GM21737 (cell line): ENCODE measurements at regions not wholly inside any gene's neighbourhood (a gene's known extent, or its start where the extent isn't known, plus 50 kb on each side); places are given as distances from the start of the nearest gene placed in this dataset.

Experiments used
- ATAC-seq: cut with Tn5 transposase; IDR thresholded peaks from one replicate; pipeline ENCODE4 v1.9.1; 2021; ENCODE audit warnings: mild to moderate bottlenecking, moderate library complexity; ENCODE audit not compliant: unreplicated experiment

DNA sequence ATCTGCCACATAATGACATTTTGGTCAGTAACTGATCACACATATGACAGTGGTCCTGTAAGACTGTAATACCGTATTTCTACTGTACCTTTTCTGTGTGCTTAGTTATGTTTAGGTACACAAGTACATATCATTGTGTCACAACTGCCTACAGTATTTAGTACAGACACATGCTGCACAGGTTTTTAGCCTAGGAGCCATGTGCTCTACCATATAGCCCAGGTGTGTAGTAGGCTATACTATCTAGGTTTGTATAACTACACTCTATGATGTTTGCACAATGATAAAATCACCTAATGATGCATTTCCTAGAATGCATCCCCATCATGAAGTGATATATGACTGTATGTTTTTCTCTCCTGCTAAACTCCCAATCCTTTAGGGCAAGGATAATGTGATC lies 61.2 kb upstream of the MIR17HG start:
- no peak for ATAC-seq

DNA sequence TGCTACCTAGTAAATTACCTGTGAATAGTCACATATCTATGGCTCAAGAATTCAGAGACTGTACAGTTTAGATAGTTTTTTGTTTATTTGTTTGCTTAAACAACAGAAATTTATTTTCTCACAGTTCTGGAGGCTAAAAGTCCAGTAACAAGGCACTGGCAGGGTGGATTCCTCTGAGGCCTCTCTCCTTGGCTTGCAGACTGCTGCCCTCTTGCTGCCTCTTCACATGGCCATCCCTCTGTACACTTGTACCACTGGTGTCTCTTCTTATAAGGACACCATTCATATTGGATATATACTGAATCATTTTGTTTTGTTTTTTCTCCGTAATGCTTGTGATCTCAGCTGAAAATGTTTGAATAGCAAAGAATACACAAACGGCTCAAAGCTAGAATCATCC lies 56.4 kb upstream of the MIR17HG start:
- no peak for ATAC-seq

DNA sequence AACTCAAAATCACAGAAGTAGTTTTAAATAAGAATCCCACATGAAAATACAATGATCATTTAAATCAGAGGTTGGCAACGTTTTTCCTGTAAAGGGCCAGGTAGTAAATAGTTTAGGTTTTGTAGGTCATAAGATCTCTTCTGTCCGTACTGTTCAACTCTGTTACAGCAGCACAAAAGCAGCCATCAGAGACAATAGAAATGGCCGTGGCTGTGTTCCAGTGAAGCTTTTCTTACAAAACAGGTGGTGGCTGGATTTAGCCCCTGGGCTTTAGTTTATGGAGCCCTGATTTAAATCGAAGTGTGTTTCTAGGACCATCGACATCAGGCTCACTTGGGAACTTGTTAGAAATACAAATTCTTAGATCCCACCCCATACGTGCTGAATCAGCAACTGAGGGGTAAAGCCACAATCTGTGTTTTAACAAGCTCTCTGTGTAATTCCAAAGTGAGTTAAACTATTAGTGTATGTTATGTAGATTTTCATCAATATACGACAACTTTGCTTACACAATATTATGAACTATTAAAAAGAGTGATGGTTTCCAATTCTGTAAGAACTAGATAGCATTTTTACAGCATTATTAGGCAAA lies 54.8 kb upstream of the MIR17HG start:
- no peak for ATAC-seq

DNA sequence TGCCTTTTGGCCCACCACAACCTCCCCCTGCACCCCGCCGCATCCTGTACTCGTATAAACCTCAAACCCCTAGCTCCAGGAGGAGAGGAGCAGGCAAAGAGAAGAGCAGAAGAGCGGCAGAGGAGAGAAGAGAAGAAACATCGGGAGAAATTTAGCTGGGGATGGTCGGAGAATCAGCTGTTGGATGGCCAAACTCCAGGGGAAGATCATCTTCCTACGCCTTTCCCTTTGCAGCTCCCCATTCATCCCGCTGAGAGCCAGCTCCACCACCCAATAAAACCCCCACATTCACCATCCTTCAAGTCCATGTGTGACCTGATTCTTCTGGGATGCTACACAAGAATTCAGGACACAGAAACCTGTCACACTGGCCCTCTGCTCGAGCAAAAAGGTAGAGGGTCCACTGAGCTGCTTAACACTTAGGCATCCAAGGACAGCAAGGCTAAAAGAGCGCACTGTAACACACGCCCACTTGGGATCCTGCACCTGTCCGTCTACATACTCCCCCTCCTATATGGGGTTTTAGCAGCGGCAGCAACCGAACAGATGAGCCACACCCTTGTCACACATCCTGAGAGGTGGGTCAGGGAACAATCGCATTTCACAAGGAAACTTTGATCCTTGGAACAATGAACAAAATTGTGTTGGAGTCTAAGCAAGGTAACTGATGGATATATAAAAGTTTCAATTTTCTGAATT lies 51.6 kb upstream of the MIR17HG start:
- ATAC-seq: no peak

- no peak for ATAC-seq
These were observed 50.0 kb upstream of the MIR17HG start for GRCh38 chr13:91297503-91297902.
